H9 (cell line): ENCODE measurements at regions not wholly inside any gene's neighbourhood (a gene's known extent, or its start where the extent isn't known, plus 50 kb on each side); places are given as distances from the start of the nearest gene placed in this dataset.

Experiments
- DNase-seq: peaks from one replicate; pipeline ENCODE4 v3.0.0-alpha.2; 2017
- H2AFZ ChIP-seq: one replicate; pipeline ENCODE4 v1.6.1; 2013; ENCODE audit warnings: mild to moderate bottlenecking, low read length, control low read depth, moderate library complexity
- H2AK5ac ChIP-seq: 2 replicates; pipeline ENCODE4 v1.6.1; 2013; ENCODE audit warnings: low read length, control low read depth, mixed read lengths; ENCODE audit not compliant: insufficient read length
- H2BK120ac ChIP-seq: one replicate; pipeline ENCODE4 v1.6.1; 2013; ENCODE audit warnings: low read depth, mild to moderate bottlenecking, low read length, control low read depth, inconsistent platforms; ENCODE audit not compliant: poor library complexity, severe bottlenecking
- H2BK12ac ChIP-seq: 2 replicates; pipeline ENCODE4 v1.6.1; 2013; ENCODE audit warnings: low read length, control low read depth, mixed read lengths, low read depth; ENCODE audit not compliant: insufficient read length
- H2BK15ac ChIP-seq: 2 replicates; pipeline ENCODE4 v1.6.1; 2013; ENCODE audit warnings: low read depth, low read length, control low read depth
- H2BK20ac ChIP-seq: one replicate; pipeline ENCODE4 v1.6.1; 2013; ENCODE audit warnings: low read depth, mild to moderate bottlenecking, low read length, control low read depth, inconsistent platforms; ENCODE audit not compliant: poor library complexity, severe bottlenecking
- H2BK5ac ChIP-seq: 2 replicates; pipeline ENCODE4 v1.6.1; 2013; ENCODE audit warnings: low read length, control low read depth, mixed read lengths; ENCODE audit not compliant: insufficient read length
- H3K14ac ChIP-seq: 2 replicates; pipeline ENCODE4 v1.6.1; 2013; ENCODE audit warnings: low read length, control low read depth; ENCODE audit not compliant: insufficient read depth
- H3K18ac ChIP-seq: 2 replicates; pipeline ENCODE4 v1.6.1; 2013; ENCODE audit warnings: low read depth, mild to moderate bottlenecking, mixed read lengths, low read length, control low read depth; ENCODE audit not compliant: insufficient read length
- H3K23ac ChIP-seq: 2 replicates; pipeline ENCODE4 v1.6.1; 2013; ENCODE audit warnings: low read length, control low read depth, mixed read lengths, low read depth; ENCODE audit not compliant: insufficient read length
- H3K23me2 ChIP-seq: 2 replicates; pipeline ENCODE4 v1.6.1; 2013; ENCODE audit warnings: low read depth, mild to moderate bottlenecking, mixed read lengths, low read length, control low read depth; ENCODE audit not compliant: insufficient read length, poor library complexity, severe bottlenecking
- H3K27ac ChIP-seq: 2 replicates; pipeline ENCODE4 v1.5.1; 2013; ENCODE audit warnings: low read length, control low read depth, mixed read lengths, low read depth; ENCODE audit not compliant: insufficient read length
- H3K27me3 ChIP-seq: 2 replicates; pipeline ENCODE4 v1.6.1; 2013; ENCODE audit warnings: low read length, control low read depth, inconsistent platforms; ENCODE audit not compliant: insufficient read depth
- H3K4ac ChIP-seq: 2 replicates; pipeline ENCODE4 v1.6.1; 2013; ENCODE audit warnings: low read depth, mild to moderate bottlenecking, control low read depth, inconsistent platforms, low read length, moderate library complexity
- H3K4me1 ChIP-seq: 2 replicates; pipeline ENCODE4 v1.6.1; 2013; ENCODE audit warnings: low read length, control low read depth, inconsistent platforms; ENCODE audit not compliant: insufficient read depth
- H3K4me2 ChIP-seq: 2 replicates; pipeline ENCODE4 v1.6.1; 2013; ENCODE audit warnings: low read length, control low read depth, mixed read lengths; ENCODE audit not compliant: insufficient read length, insufficient read depth
- H3K56ac ChIP-seq: 2 replicates; pipeline ENCODE4 v1.6.1; 2013; ENCODE audit warnings: low read depth, mild to moderate bottlenecking, mixed read lengths, low read length, control low read depth; ENCODE audit not compliant: insufficient read length
- H3K79me1 ChIP-seq: 2 replicates; pipeline ENCODE4 v1.6.1; 2013; ENCODE audit warnings: low read depth, mild to moderate bottlenecking, moderate library complexity, low read length, control low read depth, inconsistent platforms; ENCODE audit not compliant: insufficient read depth, poor library complexity, severe bottlenecking
- H3K79me2 ChIP-seq: 2 replicates; pipeline ENCODE4 v1.6.1; 2013; ENCODE audit warnings: low read length, control low read depth, inconsistent platforms; ENCODE audit not compliant: insufficient read depth
- H3K9ac ChIP-seq: 2 replicates; pipeline ENCODE4 v1.6.1; 2013; ENCODE audit warnings: low read length, control low read depth, mixed read lengths; ENCODE audit not compliant: insufficient read length; ENCODE audit errors: extremely low read depth
- H3K9me3 ChIP-seq: one replicate; pipeline ENCODE4 v1.6.1; 2013; ENCODE audit warnings: low read depth, low read length, inconsistent platforms; ENCODE audit not compliant: control insufficient read depth
- H3T11ph ChIP-seq: one replicate; pipeline ENCODE4 v1.6.1; 2013; ENCODE audit warnings: mild to moderate bottlenecking, low read length, control low read depth, inconsistent platforms
- H4K20me1 ChIP-seq: one replicate; pipeline ENCODE4 v1.6.1; 2013; ENCODE audit not compliant: control insufficient read depth, insufficient read length, insufficient read depth
- H4K5ac ChIP-seq: 2 replicates; pipeline ENCODE4 v1.6.1; 2013; ENCODE audit warnings: low read depth, mild to moderate bottlenecking, mixed read lengths, low read length, control low read depth; ENCODE audit not compliant: insufficient read length
- H4K8ac ChIP-seq: replicated peaks from 2 replicates; pipeline ENCODE4 v1.6.1; 2013; ENCODE audit warnings: low read length, control low read depth, mixed read lengths, low read depth; ENCODE audit not compliant: insufficient read length
- H4K91ac ChIP-seq: 2 replicates; pipeline ENCODE4 v1.6.1; 2013; ENCODE audit warnings: low read depth, mild to moderate bottlenecking, moderate library complexity, mixed read lengths, low read length, control low read depth; ENCODE audit not compliant: insufficient read length
- H3K27ac Mint-ChIP-seq, 3 experiments: 2 replicates in 2 of 3; 3 replicates in 1 of 3; pipeline ENCODE4 v1.8.0; 2020 to 2021; ENCODE audit warnings: mixed read lengths in 3 of 3, mild to moderate bottlenecking in 1 of 3, moderate library complexity in 1 of 3
- H3K27me3 Mint-ChIP-seq: 2 replicates; pipeline ENCODE4 v1.8.0; 2021; ENCODE audit warnings: low read depth, mild to moderate bottlenecking, moderate library complexity, mixed read lengths
- H3K36me3 Mint-ChIP-seq, 3 experiments: 2 replicates in 2 of 3; 3 replicates in 1 of 3; pipeline ENCODE4 v1.8.0; 2020 to 2021; ENCODE audit warnings: low read depth in 3 of 3, mixed read lengths in 3 of 3; ENCODE audit not compliant: insufficient read depth in 1 of 3
- H3K4me1 Mint-ChIP-seq, 2 experiments: 2 replicates each; pipeline ENCODE4 v1.8.0; 2020; ENCODE audit warnings: mixed read lengths in 2 of 2
- H3K4me3 Mint-ChIP-seq, 2 experiments: 2 replicates in 1 of 2; 3 replicates in 1 of 2; pipeline ENCODE4 v1.8.0; 2020 to 2021; ENCODE audit warnings: mild to moderate bottlenecking in 2 of 2, mixed read lengths in 2 of 2, moderate library complexity in 1 of 2
- H3K9me3 Mint-ChIP-seq, 2 experiments: 2 replicates in 1 of 2; 3 replicates in 1 of 2; pipeline ENCODE4 v1.8.0; 2020; ENCODE audit warnings: mild to moderate bottlenecking in 2 of 2, mixed read lengths in 2 of 2, moderate library complexity in 1 of 2
- CTCF ChIP-seq: fragments of 200-600 bp; sonication (generic); conservative IDR thresholded peaks from 3 replicates; pipeline ENCODE4 v1.8.0; 2021; ENCODE audit warnings: antibody characterized with exemption, mild to moderate bottlenecking
- WGBS: extraction: QIAGEN DNeasy Blood & Tissue Kit; methylation state at CpG from one replicate; pipeline ENCODE4 v1.1.7; 2013; ENCODE audit warnings: missing lambda C conversion rate, low lambda C conversion rate, mixed read lengths; ENCODE audit not compliant: insufficient read length; ENCODE audit errors: extremely low coverage; 5-methylcytosine and 5-hydroxymethylcytosine counted together

GRCh38 chr15:92243227-92243626, 150.5 kb upstream of the ST8SIA2 start:
- peaks cover 2 to 9% (median 6%) of the 10 kb centered on the region in 3 experiments; a peak in 4 of 7 replicates for H3K36me3 Mint-ChIP-seq
- no peak overlapping the region for H3K23ac ChIP-seq
- H2AK5ac ChIP-seq, result no peak overlapping the region
- H2BK15ac ChIP-seq, result no peak overlapping the region
- no peak overlapping the region for H2AFZ ChIP-seq
- H3K79me2 ChIP-seq, result no peaks in the 10 kb centered on the region
- no peak overlapping the region for H2BK120ac ChIP-seq
- H3K27me3 ChIP-seq, result no peaks in the 10 kb centered on the region
- no CpG with 5 or more reads among the region's 3 CpGs for WGBS
- peak overlapping the region in 1 of 3 experiments; percentile 94; a peak in 1 of 7 replicates for H3K27ac Mint-ChIP-seq
- H3K79me1 ChIP-seq, result no peaks in the 10 kb centered on the region
- no peaks in the 10 kb centered on the region for H3K4me1 ChIP-seq
- H3K27me3 Mint-ChIP-seq, result peaks cover 12% of the 10 kb centered on the region
- H3K4me2 ChIP-seq, result no peak overlapping the region
- H4K8ac ChIP-seq, result no peak overlapping the region
- no peak overlapping the region for H3K18ac ChIP-seq
- H2BK12ac ChIP-seq, result no peak overlapping the region
- H4K91ac ChIP-seq, result no peak overlapping the region
- H3K9ac ChIP-seq, result no peak overlapping the region
- no peak overlapping the region for H4K5ac ChIP-seq
- H3K4me1 Mint-ChIP-seq, result no peaks in the 10 kb centered on the region
- H3K14ac ChIP-seq, result no peak overlapping the region
- H2BK5ac ChIP-seq, result no peak overlapping the region
- no peak overlapping the region for H3T11ph ChIP-seq
- no peak overlapping the region for H2BK20ac ChIP-seq
- DNase-seq, result no peak
- no peaks in the 10 kb centered on the region for H3K23me2 ChIP-seq
- no peak overlapping the region for H3K4ac ChIP-seq
- no peak overlapping the region for H3K4me3 Mint-ChIP-seq
- H3K9me3 Mint-ChIP-seq, result peaks cover 18 to 20% of the 10 kb centered on the region in 2 experiments
- H4K20me1 ChIP-seq, result no peaks in the 10 kb centered on the region
- no peak overlapping the region for H3K56ac ChIP-seq
- TF ChIP-seq CTCF, result no peak
- no peaks in the 10 kb centered on the region for H3K9me3 ChIP-seq
- H3K27ac ChIP-seq, result no peak overlapping the region
